ENCODE measurements at regions not wholly inside any gene's neighbourhood (a gene's known extent, or its start where the extent isn't known, plus 50 kb on each side); places are given as distances from the start of the nearest gene placed in this dataset.

DNA sequence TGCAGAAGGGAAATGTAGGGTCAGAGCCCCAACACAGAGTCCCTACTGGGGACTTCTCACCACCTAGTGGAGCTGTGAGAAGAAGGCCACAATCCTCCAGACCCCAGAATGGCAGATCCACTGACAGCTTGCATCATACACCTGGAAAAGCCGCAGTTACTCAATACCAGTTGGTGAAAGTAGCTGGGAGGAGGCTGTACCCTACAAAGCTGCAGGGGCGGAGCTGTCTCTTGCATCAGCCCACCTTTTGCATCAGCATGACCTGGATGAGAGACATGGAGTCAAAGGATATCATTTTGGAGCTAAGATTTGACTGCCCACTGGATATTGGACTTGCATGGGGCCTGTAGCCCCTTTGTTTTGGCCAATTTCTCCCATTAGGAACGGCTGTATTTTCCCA, 237.3 kb downstream of the CALCRL start:
- Histone ChIP-seq H3K18ac (ENCODE audit: insufficient read length, low read depth, low read length) (no peak overlapping the region), H3K27ac (ENCODE audit: insufficient read length, low read depth, low read length) (no peak overlapping the region), H3K56ac (ENCODE audit: insufficient read length, low read depth, low read length) (no peak overlapping the region), H4K5ac (ENCODE audit: insufficient read length, low read depth, low read length) (no peak overlapping the region), H2BK12ac (ENCODE audit: insufficient read length, low read depth, low read length) (no peak overlapping the region), H3K9ac (ENCODE audit: extremely low read depth, insufficient read length, low read length) (no peak overlapping the region), H3K23me2 (ENCODE audit: insufficient read length, low read depth, low read length, poor library complexity, severe bottlenecking) (no peaks in the 10 kb centered on the region), H3K79me2 (ENCODE audit: insufficient read depth, low read length) (no peaks in the 10 kb centered on the region), H3K9me3 (ENCODE audit: control insufficient read depth, low read depth, low read length) (no peaks in the 10 kb centered on the region), H3K4ac (ENCODE audit: low read depth, low read length) (no peak overlapping the region), H2AFZ (ENCODE audit: low read length) (no peak overlapping the region), H3K14ac (ENCODE audit: insufficient read depth, low read length) (no peak overlapping the region), H4K20me1 (ENCODE audit: control insufficient read depth, insufficient read depth, insufficient read length) (no peaks in the 10 kb centered on the region), H2BK5ac (ENCODE audit: insufficient read length, low read length) (no peak overlapping the region), H3K79me1 (ENCODE audit: insufficient read depth, low read depth, low read length, poor library complexity, severe bottlenecking) (no peaks in the 10 kb centered on the region), H3K4me2 (ENCODE audit: insufficient read depth, insufficient read length, low read length) (no peak overlapping the region), H3K27me3 (ENCODE audit: insufficient read depth, low read length) (no peaks in the 10 kb centered on the region), H2BK120ac (ENCODE audit: low read depth, low read length, poor library complexity, severe bottlenecking) (no peak overlapping the region), H2AK5ac (ENCODE audit: insufficient read length, low read length) (no peak overlapping the region), H3K23ac (ENCODE audit: insufficient read length, low read depth, low read length) (no peak overlapping the region), H4K8ac (replicated peaks; ENCODE audit: insufficient read length, low read depth, low read length) (no peak overlapping the region), H4K91ac (ENCODE audit: insufficient read length, low read depth, low read length) (no peak overlapping the region), H2BK15ac (ENCODE audit: low read depth, low read length) (no peak overlapping the region), H3T11ph (ENCODE audit: low read length) (no peak overlapping the region), H3K4me1 (ENCODE audit: insufficient read depth, low read length) (no peaks in the 10 kb centered on the region), H2BK20ac (ENCODE audit: low read depth, low read length, poor library complexity, severe bottlenecking) (no peak overlapping the region)
- Mint-ChIP-seq H3K9me3 (peaks cover 14 to 15% of the 10 kb centered on the region in 2 experiments), H3K4me3 (no peak overlapping the region), H3K36me3 (ENCODE audit: insufficient read depth in 1 of 3, low read depth in 3 of 3) (peaks cover 5 to 14% (median 13%) of the 10 kb centered on the region in 3 experiments; a peak in 5 of 7 replicates), H3K27ac (no peak overlapping the region), H3K27me3 (ENCODE audit: low read depth) (no peaks in the 10 kb centered on the region; the same call in 1 of the 2 replicates), H3K4me1 (peaks cover 6 to 25% of the 10 kb centered on the region in 2 experiments)
- no CpG with 5 or more reads among the region's 3 CpGs for WGBS (ENCODE audit: extremely low coverage, insufficient read length, low lambda C conversion rate)
- DNase-seq, result no peak
- TF ChIP-seq, protein P1, sequence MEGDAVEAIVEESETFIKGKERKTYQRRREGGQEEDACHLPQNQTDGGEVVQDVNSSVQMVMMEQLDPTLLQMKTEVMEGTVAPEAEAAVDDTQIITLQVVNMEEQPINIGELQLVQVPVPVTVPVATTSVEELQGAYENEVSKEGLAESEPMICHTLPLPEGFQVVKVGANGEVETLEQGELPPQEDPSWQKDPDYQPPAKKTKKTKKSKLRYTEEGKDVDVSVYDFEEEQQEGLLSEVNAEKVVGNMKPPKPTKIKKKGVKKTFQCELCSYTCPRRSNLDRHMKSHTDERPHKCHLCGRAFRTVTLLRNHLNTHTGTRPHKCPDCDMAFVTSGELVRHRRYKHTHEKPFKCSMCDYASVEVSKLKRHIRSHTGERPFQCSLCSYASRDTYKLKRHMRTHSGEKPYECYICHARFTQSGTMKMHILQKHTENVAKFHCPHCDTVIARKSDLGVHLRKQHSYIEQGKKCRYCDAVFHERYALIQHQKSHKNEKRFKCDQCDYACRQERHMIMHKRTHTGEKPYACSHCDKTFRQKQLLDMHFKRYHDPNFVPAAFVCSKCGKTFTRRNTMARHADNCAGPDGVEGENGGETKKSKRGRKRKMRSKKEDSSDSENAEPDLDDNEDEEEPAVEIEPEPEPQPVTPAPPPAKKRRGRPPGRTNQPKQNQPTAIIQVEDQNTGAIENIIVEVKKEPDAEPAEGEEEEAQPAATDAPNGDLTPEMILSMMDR (conservative IDR thresholded peaks at IDR 0.05), result no peak
